ENCODE measurements at regions not wholly inside any gene's neighbourhood (a gene's known extent, or its start where the extent isn't known, plus 50 kb on each side); places are given as distances from the start of the nearest gene placed in this dataset.

- no peak for DNase-seq
Measured at GRCh38 chr1:22267413-22268175, 124.7 kb upstream of the WNT4 start.

GRCh38 chr1:22268327-22268726, 125.4 kb upstream of the WNT4 start:
- no peak for DNase-seq

GRCh38 chr1:22271847-22272801, 129.2 kb upstream of the WNT4 start:
- DNase-seq, result no peak

GRCh38 chr1:22273686-22274681, 131.1 kb upstream of the WNT4 start:
- DNase-seq, result no peak

- no peak for DNase-seq
Measured at GRCh38 chr1:22275167-22275566, 132.3 kb upstream of the WNT4 start.

GRCh38 chr1:22275626-22276395, 132.9 kb upstream of the WNT4 start:
- peak in 1 of 2 donors; percentile 1 for DNase-seq

- no peak for DNase-seq
Measured at GRCh38 chr1:22276396-22276748, 133.5 kb upstream of the WNT4 start.

- DNase-seq, result no peak
Measured at GRCh38 chr1:22277662-22278061, 134.8 kb upstream of the WNT4 start.

GRCh38 chr1:22279735-22280134, 136.8 kb upstream of the WNT4 start:
- no peak for DNase-seq

- no peak for DNase-seq
Measured at GRCh38 chr1:22280526-22280925, 137.6 kb upstream of the WNT4 start.

GRCh38 chr1:22281521-22282363, 138.8 kb upstream of the WNT4 start:
- no peak for DNase-seq

GRCh38 chr1:22282364-22282995, 139.6 kb upstream of the WNT4 start:
- no peak for DNase-seq

- DNase-seq, result no peak
Measured at GRCh38 chr1:22283596-22283995, 140.7 kb upstream of the WNT4 start.

- DNase-seq, result no peak
Measured at GRCh38 chr1:22284236-22284635, 141.3 kb upstream of the WNT4 start.

GRCh38 chr1:22284906-22285548, 142.1 kb upstream of the WNT4 start:
- DNase-seq, result no peak

- no peak for DNase-seq
Measured at GRCh38 chr1:22285549-22286396, 142.9 kb upstream of the WNT4 start.

- DNase-seq, result no peak
Measured at GRCh38 chr1:22286491-22286890, 143.6 kb upstream of the WNT4 start.

GRCh38 chr1:22287273-22287672, 144.4 kb upstream of the WNT4 start:
- DNase-seq, result no peak

GRCh38 chr1:22287946-22288520, 145.1 kb upstream of the WNT4 start:
- DNase-seq, result no peak

All from bone marrow (tissue), 2 donors.